Smooth muscle cell (in vitro differentiated cells): ENCODE measurements at regions not wholly inside any gene's neighbourhood (a gene's known extent, or its start where the extent isn't known, plus 50 kb on each side); places are given as distances from the start of the nearest gene placed in this dataset.

Source experiments
- DNase-seq: peaks from one replicate; lab custom pipeline; 2025; ENCODE audit not compliant: unreplicated experiment; lab: John Stamatoyannopoulos, UW
- H2AFZ ChIP-seq: fragments of 200-600 bp; sonication (generic); 2 replicates; pipeline ENCODE4 v1.6.0; 2016; ENCODE audit warnings: antibody characterized with exemption, low read depth, mild to moderate bottlenecking
- H3F3A ChIP-seq: fragments of 200-600 bp; sonication (generic); 2 replicates; pipeline ENCODE4 v1.6.0; 2017; ENCODE audit warnings: antibody characterized with exemption, low read depth
- H3K27ac ChIP-seq: fragments of 200-600 bp; sonication (generic); 2 replicates; pipeline ENCODE4 v1.5.1; 2016; ENCODE audit warnings: low read depth, mild to moderate bottlenecking
- H3K27me3 ChIP-seq: fragments of 200-600 bp; sonication (generic); 2 replicates; pipeline ENCODE4 v1.6.1; 2016; ENCODE audit warnings: low read depth, mild to moderate bottlenecking
- H3K36me3 ChIP-seq: fragments of 200-600 bp; sonication (generic); 2 replicates; pipeline ENCODE4 v1.5.1; 2016; ENCODE audit warnings: low read depth
- H3K4me1 ChIP-seq: fragments of 200-600 bp; sonication (generic); 2 replicates; pipeline ENCODE4 v1.5.1; 2016; ENCODE audit warnings: low read depth
- H3K4me2 ChIP-seq: fragments of 200-600 bp; sonication (generic); 2 replicates; pipeline ENCODE4 v1.6.0; 2016; ENCODE audit warnings: mild to moderate bottlenecking
- H3K4me3 ChIP-seq: fragments of 200-600 bp; sonication (generic); 2 replicates; pipeline ENCODE4 v1.5.1; 2016; ENCODE audit warnings: mild to moderate bottlenecking
- H3K79me2 ChIP-seq: fragments of 200-600 bp; sonication (generic); 2 replicates; pipeline ENCODE4 v1.6.0; 2016; ENCODE audit warnings: low read depth, mild to moderate bottlenecking
- H3K9ac ChIP-seq: fragments of 200-600 bp; sonication (generic); 2 replicates; pipeline ENCODE4 v1.6.0; 2016; ENCODE audit warnings: low read depth
- H3K9me3 ChIP-seq: fragments of 200-600 bp; sonication (generic); replicated peaks from 2 replicates; pipeline ENCODE4 v1.5.1; 2016; ENCODE audit warnings: low read depth
- H4K20me1 ChIP-seq: fragments of 200-600 bp; sonication (generic); 2 replicates; pipeline ENCODE4 v1.6.0; 2016; ENCODE audit warnings: low read depth
- CTCF ChIP-seq: fragments of 200-600 bp; sonication (generic); IDR thresholded peaks from 2 replicates; pipeline ENCODE4 v1.5.1; 2017; ENCODE audit warnings: borderline replicate concordance, mild to moderate bottlenecking, antibody characterized with exemption; ENCODE audit not compliant: insufficient read depth, poor library complexity, severe bottlenecking
- WGBS: methylation state at CpG from one replicate; pipeline ENCODE4 v1.1.7; 2016; ENCODE audit warnings: low lambda C conversion rate; 5-methylcytosine and 5-hydroxymethylcytosine counted together

GRCh38 chr12:131260954-131261353 lies 307.2 kb downstream of the ADGRD1 start:
- DNase-seq: no peak
- Histone ChIP-seq H3K4me2 (no peak overlapping the region), H3K27ac (no peak overlapping the region), H2AFZ (no peak overlapping the region), H3K9me3 (no peaks in the 10 kb centered on the region), H3K4me1 (no peaks in the 10 kb centered on the region), H4K20me1 (no peaks in the 10 kb centered on the region), H3K4me3 (no peak overlapping the region), H3F3A (no peaks in the 10 kb centered on the region), H3K27me3 (no peaks in the 10 kb centered on the region), H3K79me2 (no peaks in the 10 kb centered on the region), H3K9ac (no peak overlapping the region), H3K36me3 (no peaks in the 10 kb centered on the region)
- TF ChIP-seq CTCF: no peak
- WGBS: 83% methylated on average over 6 of the region's 6 CpGs

GRCh38 chr12:131261906-131262305 lies 308.2 kb downstream of the ADGRD1 start:
- Histone ChIP-seq H3K36me3 (no peaks in the 10 kb centered on the region), H3K79me2 (no peaks in the 10 kb centered on the region), H3K4me1 (no peaks in the 10 kb centered on the region), H4K20me1 (no peaks in the 10 kb centered on the region), H3F3A (no peaks in the 10 kb centered on the region), H3K27ac (no peak overlapping the region), H3K9ac (no peak overlapping the region), H3K4me2 (no peak overlapping the region), H2AFZ (no peak overlapping the region), H3K27me3 (no peaks in the 10 kb centered on the region), H3K4me3 (no peak overlapping the region), H3K9me3 (no peaks in the 10 kb centered on the region)
- no peak for TF ChIP-seq CTCF
- DNase-seq: no peak
- 89% methylated on average over 17 of the region's 17 CpGs for WGBS

GRCh38 chr12:131263626-131264025 lies 309.9 kb downstream of the ADGRD1 start:
- Histone ChIP-seq H3K27me3 (no peaks in the 10 kb centered on the region), H3F3A (peaks cover 3% of the 10 kb centered on the region), H2AFZ (no peak overlapping the region), H4K20me1 (no peaks in the 10 kb centered on the region), H3K4me3 (no peak overlapping the region), H3K9ac (no peak overlapping the region), H3K4me2 (no peak overlapping the region), H3K36me3 (no peaks in the 10 kb centered on the region), H3K4me1 (no peaks in the 10 kb centered on the region), H3K27ac (no peak overlapping the region), H3K9me3 (no peaks in the 10 kb centered on the region), H3K79me2 (no peaks in the 10 kb centered on the region)
- DNase-seq: no peak
- 86% methylated on average over 10 of the region's 10 CpGs for WGBS
- TF ChIP-seq CTCF: no peak

- Histone ChIP-seq H3K27me3 (no peaks in the 10 kb centered on the region), H3K36me3 (no peaks in the 10 kb centered on the region), H3K9ac (no peak overlapping the region), H3K9me3 (no peaks in the 10 kb centered on the region), H3K79me2 (no peaks in the 10 kb centered on the region), H3K4me1 (no peaks in the 10 kb centered on the region), H3K4me2 (no peak overlapping the region), H3K4me3 (no peak overlapping the region), H2AFZ (no peak overlapping the region), H3F3A (peaks cover 3% of the 10 kb centered on the region), H3K27ac (no peak overlapping the region), H4K20me1 (no peaks in the 10 kb centered on the region)
- WGBS: 90% methylated on average over 10 of the region's 10 CpGs
- no peak for TF ChIP-seq CTCF
- no peak for DNase-seq
These were observed 310.9 kb downstream of the ADGRD1 start for GRCh38 chr12:131264635-131265034.
